CD4-positive, alpha-beta T cell treated with Interleukin-15 for 4 hours (primary cell): ENCODE measurements at regions not wholly inside any gene's neighbourhood (a gene's known extent, or its start where the extent isn't known, plus 50 kb on each side); places are given as distances from the start of the nearest gene placed in this dataset.

Experiments used
- DNase-seq: peaks from one replicate; pipeline ENCODE4 v3.0.0-alpha.2; 2020; ENCODE audit warnings: low spot score

GRCh38 chr17:79315358-79316105 lies 240.9 kb downstream of the ENGASE start:
- DNase-seq: no peak

GRCh38 chr17:79314617-79315357 lies 240.2 kb downstream of the ENGASE start:
- no peak for DNase-seq

GRCh38 chr17:79311373-79311772 lies 236.7 kb downstream of the ENGASE start:
- DNase-seq: no peak

GRCh38 chr17:79306424-79307318 lies 232.0 kb downstream of the ENGASE start:
- no peak for DNase-seq

DNA sequence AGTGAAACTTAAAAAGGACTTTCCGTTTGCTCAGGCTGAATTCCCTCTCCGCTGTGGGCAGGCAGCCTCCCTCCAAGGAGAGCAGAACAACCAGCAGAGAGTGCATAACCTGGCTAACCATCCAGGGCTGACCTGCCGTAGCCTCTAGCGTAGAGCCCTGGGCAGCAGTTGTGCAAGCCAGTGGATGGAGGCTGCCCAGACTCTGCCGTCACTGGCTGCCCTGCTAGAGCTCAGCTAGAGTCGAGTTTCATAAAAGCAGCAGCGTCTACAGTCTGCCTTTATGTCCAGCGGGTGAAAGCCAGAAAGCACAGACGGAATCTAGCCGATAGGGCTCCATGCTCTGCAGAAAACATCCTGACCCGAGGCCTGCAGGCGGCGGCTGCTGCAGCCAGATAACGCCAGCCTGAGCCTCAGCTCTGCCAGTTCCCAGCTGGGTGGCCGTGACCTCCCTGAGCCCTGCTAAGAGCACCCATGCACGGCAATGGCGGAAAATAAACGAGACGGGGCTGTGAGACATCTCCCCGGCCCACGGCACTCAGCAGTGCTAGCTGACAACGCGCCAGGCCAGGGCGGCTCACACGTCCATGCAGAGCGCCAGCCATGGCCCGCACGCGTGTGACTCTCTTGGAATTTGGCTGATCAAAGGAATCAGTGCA lies 231.3 kb downstream of the ENGASE start:
- DNase-seq: no peak

GRCh38 chr17:79305376-79305767 lies 230.7 kb downstream of the ENGASE start:
- DNase-seq: no peak

DNA sequence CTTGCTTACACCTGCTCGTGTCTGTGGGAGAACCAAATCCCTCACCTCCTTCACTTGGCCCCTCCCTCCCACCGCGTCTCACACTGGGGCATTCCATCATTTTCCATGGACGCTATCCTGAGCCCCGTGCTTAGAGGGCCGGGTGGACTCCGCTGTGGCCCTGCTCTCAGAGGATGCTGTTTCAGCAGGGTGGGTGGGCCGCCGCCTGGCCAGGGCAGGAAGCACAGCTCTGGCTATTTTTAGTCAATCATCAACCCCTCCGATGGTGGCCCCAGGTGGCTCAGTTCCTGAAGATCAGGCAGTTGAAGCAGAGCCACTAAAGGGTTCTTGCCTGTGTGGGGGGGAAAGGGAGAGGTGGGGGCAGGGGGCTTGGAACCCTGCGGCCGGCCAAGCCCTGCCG lies 230.3 kb downstream of the ENGASE start:
- DNase-seq: no peak

DNA sequence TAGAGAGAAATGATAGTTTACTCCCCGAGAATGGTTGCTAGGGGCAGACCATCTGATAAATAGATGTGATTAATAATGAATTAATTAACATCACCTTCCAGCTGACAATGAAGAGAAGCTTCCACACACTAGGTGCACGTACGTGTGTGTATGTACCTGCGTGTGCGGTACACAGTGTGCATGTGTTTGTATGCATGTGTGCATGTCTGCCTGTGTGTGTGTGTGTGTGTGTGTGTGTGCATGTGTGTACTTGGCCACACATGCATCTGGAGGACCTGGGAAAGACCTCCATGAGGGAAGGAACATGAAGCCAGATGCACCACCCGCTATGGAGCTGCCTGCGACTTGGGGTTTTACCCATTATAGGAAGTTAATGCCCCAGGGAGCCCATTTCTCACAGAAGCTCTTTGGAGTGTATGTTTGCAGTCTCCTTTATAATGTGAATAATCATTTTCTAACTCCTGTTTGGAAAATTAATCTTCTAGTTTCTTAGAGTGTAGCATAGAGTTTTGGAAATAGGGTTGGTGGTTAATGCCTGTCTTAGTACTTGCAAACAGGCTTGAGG lies 229.1 kb downstream of the ENGASE start:
- DNase-seq: no peak

- no peak for DNase-seq
Observed at GRCh38 chr17:79301469-79301868, 226.8 kb downstream of the ENGASE start.

DNA sequence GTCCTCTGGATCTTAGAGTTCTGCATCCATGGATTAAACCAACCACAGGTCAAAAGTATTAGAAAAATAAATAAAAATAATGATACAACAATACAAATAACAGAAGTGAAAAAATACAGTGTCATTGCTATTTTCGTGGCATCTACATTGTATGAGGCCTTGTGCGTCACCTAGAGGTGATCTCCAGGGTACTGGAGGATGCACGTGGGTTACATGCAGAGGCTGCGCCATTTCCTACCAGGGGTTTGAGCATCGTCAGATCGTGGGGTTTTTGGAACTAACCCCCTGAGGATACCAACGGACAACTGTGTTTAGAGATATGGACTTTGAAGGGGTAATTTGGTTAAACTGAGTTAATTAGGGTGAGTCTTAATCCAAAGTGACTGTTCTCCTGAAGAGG lies 224.7 kb downstream of the ENGASE start:
- no peak for DNase-seq

GRCh38 chr17:79298799-79299198 lies 224.2 kb downstream of the ENGASE start:
- no peak for DNase-seq

DNA sequence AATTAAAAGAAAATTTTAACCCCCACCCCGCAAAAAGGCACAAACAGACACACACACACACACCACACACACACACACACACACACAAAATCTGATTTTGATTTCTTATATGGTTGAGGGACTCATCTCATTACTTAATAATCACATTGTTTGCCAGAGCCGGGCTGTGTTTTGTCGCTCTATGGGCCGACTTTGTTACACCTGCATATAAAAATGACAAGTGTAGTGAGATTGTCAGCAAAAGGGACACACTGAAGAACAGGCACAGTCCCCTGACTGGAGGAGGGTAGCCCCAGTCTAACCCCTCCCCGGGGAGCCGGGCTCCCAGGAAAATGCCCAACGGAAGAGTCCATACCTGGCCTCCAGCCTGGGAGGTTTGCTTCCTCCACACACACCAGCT lies 221.6 kb downstream of the ENGASE start:
- no peak for DNase-seq

- DNase-seq: no peak
Observed at GRCh38 chr17:79295307-79295706, 220.7 kb downstream of the ENGASE start.

DNA sequence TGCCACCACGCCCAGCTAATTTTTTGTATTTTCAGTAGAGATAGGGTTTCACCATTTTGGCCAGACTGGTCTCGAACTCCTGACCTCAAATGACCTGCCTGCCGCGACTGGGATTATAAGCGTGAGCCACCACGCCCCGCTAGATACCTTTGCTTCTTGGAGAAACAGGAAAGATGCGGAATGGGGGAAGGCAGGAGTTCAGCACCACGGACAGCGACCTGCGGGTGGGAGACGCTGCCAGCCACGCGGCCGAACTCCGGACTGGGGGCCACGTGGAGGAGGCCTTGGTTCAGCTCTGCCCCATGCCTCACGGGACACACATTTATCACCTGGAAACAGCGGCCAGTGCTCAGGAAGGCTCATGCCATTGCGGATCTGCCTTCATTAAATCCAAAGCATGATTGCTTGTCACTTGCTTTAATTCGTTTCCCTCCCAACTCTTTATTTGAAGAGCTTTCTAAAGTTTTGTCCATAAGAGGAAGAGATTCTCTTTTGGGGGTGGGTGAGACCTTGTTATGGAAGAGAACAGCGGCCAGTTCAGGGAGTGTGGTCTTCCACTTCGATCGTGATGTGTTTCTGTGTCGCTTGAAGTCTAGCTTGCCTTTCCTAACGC lies 219.9 kb downstream of the ENGASE start:
- peak; percentile 13 for DNase-seq

DNA sequence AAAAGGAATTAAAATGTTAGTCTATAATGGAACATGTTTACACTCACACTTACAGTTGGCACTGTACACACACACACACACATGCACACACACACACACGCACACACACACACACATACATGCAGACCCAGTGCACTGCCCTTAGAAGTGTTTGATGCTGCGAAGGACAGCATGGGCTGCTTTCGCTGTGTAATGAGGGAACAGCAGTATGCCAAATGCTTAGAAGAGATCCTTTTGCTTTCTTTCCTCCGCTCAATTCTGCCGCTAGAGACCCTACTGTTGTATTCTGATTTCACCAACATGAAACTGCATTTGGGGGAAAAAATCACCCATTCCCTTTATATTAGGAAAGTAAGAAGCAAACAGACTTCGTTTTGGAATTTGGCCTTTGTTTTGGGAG lies 217.9 kb downstream of the ENGASE start:
- no peak for DNase-seq

GRCh38 chr17:79291391-79291790 lies 216.8 kb downstream of the ENGASE start:
- no peak for DNase-seq

DNA sequence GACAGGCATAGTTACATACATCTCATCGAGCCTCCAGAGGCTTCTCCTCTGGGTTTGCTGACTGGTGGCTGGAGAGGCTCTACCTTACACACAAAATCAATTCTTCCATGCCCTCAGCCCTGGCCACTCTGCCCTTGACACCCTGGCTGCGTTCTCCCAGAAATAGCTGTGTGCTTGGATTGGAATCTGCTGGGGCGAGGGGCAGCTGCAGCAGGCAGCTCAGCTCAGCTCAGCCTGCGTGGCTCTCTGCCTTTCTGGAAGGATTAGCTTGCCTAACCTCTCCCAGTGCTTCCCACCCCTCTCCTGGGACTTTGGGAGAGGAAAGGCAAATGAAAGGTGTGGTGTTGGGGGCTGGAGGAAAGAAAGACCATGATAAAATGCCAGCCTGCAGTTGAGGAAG lies 216.1 kb downstream of the ENGASE start:
- no peak for DNase-seq

GRCh38 chr17:79288950-79289349 lies 214.3 kb downstream of the ENGASE start:
- DNase-seq: no peak

DNA sequence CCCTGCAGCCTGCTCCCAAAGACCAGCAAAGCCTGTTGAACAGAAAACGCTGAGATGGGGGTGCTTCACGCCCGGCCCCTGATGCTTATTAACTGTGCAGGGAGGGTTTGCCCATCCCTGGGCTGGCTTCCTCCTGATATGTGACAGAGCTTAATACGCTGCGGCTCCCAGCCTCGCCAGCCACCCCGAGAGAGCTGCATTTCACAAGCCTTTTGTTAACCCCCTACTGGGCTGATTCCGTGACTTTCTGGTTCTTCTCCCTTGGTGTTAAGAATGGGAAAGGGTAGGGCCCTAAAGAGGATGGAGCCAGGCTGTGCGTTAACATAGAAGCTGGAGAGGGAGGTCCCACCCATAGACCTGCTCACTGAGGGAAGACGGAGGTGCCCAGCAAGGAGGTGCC lies 211.8 kb downstream of the ENGASE start:
- DNase-seq: no peak

- no peak for DNase-seq
Observed at GRCh38 chr17:79285973-79286372, 211.3 kb downstream of the ENGASE start.

DNA sequence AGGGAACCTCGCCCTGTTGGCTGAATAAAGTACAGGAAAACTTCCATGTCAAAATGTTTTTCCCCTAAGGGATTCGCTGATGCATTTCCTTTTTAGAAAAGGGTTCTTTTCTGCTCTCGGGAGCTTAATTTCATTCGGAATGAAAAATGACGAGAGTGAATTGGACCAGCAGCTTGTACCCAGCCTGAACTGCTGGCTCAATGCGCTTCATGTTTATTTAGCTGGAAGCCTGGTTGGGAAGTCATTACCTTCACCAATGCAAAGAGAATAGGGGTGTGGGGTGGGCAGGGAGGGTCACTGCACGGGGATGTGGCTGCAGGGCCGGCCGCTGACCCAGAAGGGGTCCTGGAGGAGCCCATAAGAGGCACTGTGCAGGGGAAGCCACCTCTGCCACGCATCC lies 207.7 kb downstream of the ENGASE start:
- DNase-seq: no peak
